Endothelial cell of umbilical vein (primary cell): ENCODE measurements at regions not wholly inside any gene's neighbourhood (a gene's known extent, or its start where the extent isn't known, plus 50 kb on each side); places are given as distances from the start of the nearest gene placed in this dataset.

Source experiments
- CTCF ChIP-seq, 2 donors: IDR thresholded peaks; 1 replicate in 1 of 2; 2 replicates in 1 of 2; pipeline ENCODE4 v1.5.1; 2011; ENCODE audit warnings: low read length in 2 of 2, mild to moderate bottlenecking in 2 of 2, moderate library complexity in 2 of 2, control low read depth in 1 of 2, inconsistent platforms in 1 of 2, low read depth in 1 of 2; ENCODE audit not compliant: insufficient read depth in 1 of 2; ENCODE audit errors: extremely low read depth in 1 of 2
- EZH2 ChIP-seq: IDR thresholded peaks from 2 replicates; pipeline ENCODE4 v1.6.1; 2012; ENCODE audit warnings: borderline replicate concordance, low read depth, mild to moderate bottlenecking, moderate library complexity, low read length, inconsistent platforms; ENCODE audit not compliant: severe bottlenecking
- MAX ChIP-seq: IDR thresholded peaks from 2 replicates; pipeline ENCODE4 v1.6.1; 2011; ENCODE audit not compliant: insufficient read depth, insufficient read length
- POLR2A ChIP-seq: IDR thresholded peaks from 2 replicates; pipeline ENCODE4 v1.6.1; 2012; ENCODE audit warnings: low read depth, mild to moderate bottlenecking, control low read depth, low read length
- POLR2AphosphoS5 ChIP-seq: IDR thresholded peaks from 2 replicates; pipeline ENCODE4 v1.6.1; 2012; ENCODE audit warnings: low read depth, mild to moderate bottlenecking, control low read depth, low read length, moderate library complexity; ENCODE audit not compliant: insufficient read depth

- TF ChIP-seq CTCF (IDR thresholded peaks at IDR 0.05; ENCODE audit: extremely low read depth in 1 of 2, insufficient read depth in 1 of 2, low read depth in 1 of 2, low read length in 2 of 2) (no peak), POLR2A (no peak), EZH2 (no peak), POLR2AphosphoS5 (no peak), MAX (no peak)
Measured at GRCh38 chr1:29397256-29397590, 160.9 kb downstream of the PTPRU start.
